SH-SY5Y (cell line): ENCODE measurements at regions not wholly inside any gene's neighbourhood (a gene's known extent, or its start where the extent isn't known, plus 50 kb on each side); places are given as distances from the start of the nearest gene placed in this dataset.

Source experiments
- GATA2 ChIP-seq: IDR thresholded peaks from 2 replicates; pipeline ENCODE4 v1.6.1; 2011; ENCODE audit warnings: mild to moderate bottlenecking, low read depth, low read length
- GATA3 ChIP-seq: IDR thresholded peaks from 2 replicates; pipeline ENCODE4 v1.6.1; 2011; ENCODE audit warnings: low read depth, mild to moderate bottlenecking, low read length, moderate library complexity

DNA sequence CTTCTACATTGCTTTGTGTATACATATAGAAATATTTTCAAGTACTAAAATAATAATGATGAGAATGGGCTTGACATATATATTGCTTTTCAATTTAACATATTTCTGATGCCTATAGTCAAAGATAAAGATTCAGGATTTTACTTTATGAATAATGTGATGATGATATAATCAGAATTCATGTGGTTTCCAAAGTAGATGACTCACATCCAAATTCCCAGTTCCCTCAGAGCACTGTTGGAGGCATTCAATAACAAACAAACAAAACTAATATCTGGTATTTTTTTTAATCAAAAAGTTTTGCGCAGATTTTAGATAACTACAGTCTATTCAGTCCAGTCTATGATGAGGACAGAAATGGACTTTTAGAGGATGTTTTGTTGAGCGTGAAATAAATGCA is 2094.5 kb upstream of the CELF4 start:
- TF ChIP-seq GATA2 (no peak), GATA3 (no peak)
